K562 (cell line): ENCODE measurements at regions not wholly inside any gene's neighbourhood (a gene's known extent, or its start where the extent isn't known, plus 50 kb on each side); places are given as distances from the start of the nearest gene placed in this dataset.

ENCODE experiments used
- BRCA1 ChIP-seq, 2 experiments: fragments of 450-650 bp in 1 of 2; sonication (generic) in 1 of 2; formaldehyde crosslinking in 1 of 2; IDR thresholded peaks; 2 replicates each; pipeline versions ENCODE4 v1.5.0 to v1.6.1; 2017 to 2020; ENCODE audit warnings: mild to moderate bottlenecking in 1 of 2, missing genetic modification reagents in 1 of 2
- ELF4 ChIP-seq: fragments of 450-650 bp; formaldehyde crosslinking; IDR thresholded peaks from 2 replicates; pipeline ENCODE4 v1.4.0; 2022; ENCODE audit warnings: missing genetic modification characterization
- HDAC3 ChIP-seq: fragments of 450-650 bp; IDR thresholded peaks from 2 replicates; pipeline ENCODE4 v1.6.1; 2018; ENCODE audit warnings: borderline replicate concordance, mild to moderate bottlenecking, moderate library complexity; ENCODE audit not compliant: partially characterized antibody
- HLTF ChIP-seq: fragments of 450-650 bp; IDR thresholded peaks from 2 replicates; pipeline ENCODE4 v1.6.1; 2016
- HNRNPK ChIP-seq: fragments of 200-400 bp; formaldehyde crosslinking; IDR thresholded peaks from one replicate; pipeline ENCODE4 v1.6.1; 2018; ENCODE audit warnings: mild to moderate bottlenecking, low read depth, low read length; ENCODE audit not compliant: poor library complexity, severe bottlenecking
- MED1 ChIP-seq: sonication (generic); formaldehyde crosslinking; IDR thresholded peaks from 2 replicates; pipeline ENCODE4 v1.8.1; 2023; ENCODE audit warnings: missing genetic modification reagents, borderline replicate concordance
- MTA2 ChIP-seq: fragments of 450-650 bp; IDR thresholded peaks from 2 replicates; pipeline ENCODE4 v1.6.1; 2016; ENCODE audit warnings: low read depth
- OTX1 ChIP-seq: fragments of 450-650 bp; formaldehyde crosslinking; IDR thresholded peaks from 2 replicates; pipeline ENCODE4 v1.4.0; 2022; ENCODE audit warnings: mild to moderate bottlenecking
- PTRF ChIP-seq: fragments of 450-650 bp; IDR thresholded peaks from 2 replicates; pipeline ENCODE4 v1.6.1; 2016; ENCODE audit warnings: mild to moderate bottlenecking, missing genetic modification characterization, missing compliant biosample characterization
- RBFOX2 ChIP-seq: fragments of 200-400 bp; formaldehyde crosslinking; IDR thresholded peaks from 2 replicates; pipeline ENCODE4 v1.6.1; 2017; ENCODE audit warnings: low read depth, mild to moderate bottlenecking, low read length, moderate library complexity
- SIN3B ChIP-seq: fragments of 450-650 bp; IDR thresholded peaks from 2 replicates; pipeline ENCODE4 v1.6.1; 2017; ENCODE audit warnings: low read depth, mild to moderate bottlenecking, moderate library complexity
- SMARCB1 ChIP-seq: IDR thresholded peaks from 2 replicates; pipeline ENCODE4 v1.6.1; 2011; ENCODE audit warnings: improper control_type of control experiment, low read depth; ENCODE audit not compliant: insufficient read length
- SMARCE1 ChIP-seq: fragments of 450-650 bp; IDR thresholded peaks from 2 replicates; pipeline ENCODE4 v1.7.1; 2016; ENCODE audit warnings: mild to moderate bottlenecking
- U2AF2 ChIP-seq: fragments of 200-400 bp; formaldehyde crosslinking; optimal IDR thresholded peaks from 2 replicates; pipeline ENCODE3; 2017; ENCODE audit warnings: low read depth, mild to moderate bottlenecking, low read length
- ZNF146 ChIP-seq: IDR thresholded peaks from one replicate; pipeline ENCODE4 v1.6.1; 2018; ENCODE audit warnings: missing compliant biosample characterization; ENCODE audit not compliant: unreplicated experiment
- ZNF282 ChIP-seq: sonication (generic); formaldehyde crosslinking; IDR thresholded peaks from 2 replicates; pipeline ENCODE4 v1.8.1; 2023; ENCODE audit warnings: missing genetic modification reagents
- ZNF589 ChIP-seq: fragments of 200-800 bp; sonication (Bioruptor generic); IDR thresholded peaks from 2 replicates; pipeline ENCODE4 v1.6.1; 2016; ENCODE audit warnings: low read depth, missing genetic modification characterization, missing compliant biosample characterization
- ZNF696 ChIP-seq: fragments of 250-450 bp; sonication (Bioruptor Pico); conservative IDR thresholded peaks from 2 replicates; pipeline ENCODE4 v1.4.0; 2020; ENCODE audit warnings: mild to moderate bottlenecking, moderate library complexity
- TF ChIP-seq, protein P1 (sequence below): fragments of 250-450 bp; sonication (Bioruptor Pico); IDR thresholded peaks from 2 replicates; pipeline ENCODE4 v1.8.0; 2022; ENCODE audit warnings: moderate library complexity, mild to moderate bottlenecking, inconsistent platforms
- TF ChIP-seq, protein P2 (sequence below), 2 experiments: fragments of 250-450 bp in 1 of 2; fragments of 450-650 bp in 1 of 2; sonication (Bioruptor Pico) in 1 of 2; IDR thresholded peaks; 2 replicates each; pipeline versions ENCODE4 v1.6.1 to v1.8.0; 2016 to 2021; ENCODE audit warnings: mild to moderate bottlenecking in 2 of 2, moderate library complexity in 2 of 2, missing compliant biosample characterization in 1 of 2, missing genetic modification characterization in 1 of 2
- TF ChIP-seq, protein P3 (sequence below): fragments of 250-450 bp; sonication (Bioruptor Pico); IDR thresholded peaks from 2 replicates; pipeline ENCODE4 v1.5.0; 2020; ENCODE audit warnings: mild to moderate bottlenecking
- TF ChIP-seq, protein P4 (sequence below): fragments of 200-800 bp; sonication (Bioruptor generic); IDR thresholded peaks from 2 replicates; pipeline ENCODE4 v1.6.1; 2017; ENCODE audit warnings: missing genetic modification characterization, missing compliant biosample characterization

DNA sequence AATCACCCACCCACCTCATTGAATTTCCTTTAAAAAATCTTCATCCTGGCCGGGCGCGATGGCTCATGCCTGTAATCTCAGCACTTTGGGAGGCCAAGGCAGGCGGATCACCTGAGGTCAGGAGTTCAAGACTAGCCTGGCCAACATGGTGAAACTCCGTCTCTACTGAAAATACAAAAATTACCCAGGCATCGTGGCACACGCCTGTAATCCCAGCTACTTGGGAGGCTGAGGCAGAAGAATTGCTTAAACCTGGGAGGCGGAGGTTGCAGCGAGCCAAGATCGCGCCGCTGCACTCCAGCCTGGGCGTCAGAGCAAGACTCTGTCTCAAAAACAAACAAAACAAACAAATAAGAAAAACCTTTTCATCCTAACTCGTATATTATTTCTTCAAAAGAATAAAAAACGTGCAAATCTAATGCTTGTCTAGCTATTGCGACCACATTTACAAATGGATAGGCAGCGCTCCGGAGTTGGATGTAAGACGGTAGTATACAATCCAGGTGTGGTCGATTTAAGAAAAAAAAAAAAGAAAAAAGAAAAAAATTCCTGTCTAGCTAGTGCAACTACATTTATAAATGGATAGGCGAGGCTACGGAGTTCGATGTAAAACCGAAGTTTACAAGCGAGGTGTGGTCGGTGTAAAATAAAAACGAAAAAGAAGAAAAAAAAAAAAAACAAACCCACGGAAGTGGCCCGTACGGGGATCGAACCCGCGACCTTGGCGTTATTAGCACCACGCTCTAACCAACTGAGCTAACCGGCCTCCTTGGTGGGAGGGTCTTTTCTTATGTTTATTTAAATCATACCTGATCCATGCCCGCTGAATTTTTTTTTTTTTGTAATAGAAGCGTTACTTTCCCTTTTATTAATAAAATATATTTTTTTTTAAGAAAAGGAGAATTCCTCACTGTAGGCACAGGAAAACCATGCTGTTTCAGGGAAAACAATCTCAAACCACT, 70.7 kb upstream of the PRSS16 start (continued):
- peak; percentile 24 for TF ChIP-seq HDAC3
- TF ChIP-seq, protein P1, sequence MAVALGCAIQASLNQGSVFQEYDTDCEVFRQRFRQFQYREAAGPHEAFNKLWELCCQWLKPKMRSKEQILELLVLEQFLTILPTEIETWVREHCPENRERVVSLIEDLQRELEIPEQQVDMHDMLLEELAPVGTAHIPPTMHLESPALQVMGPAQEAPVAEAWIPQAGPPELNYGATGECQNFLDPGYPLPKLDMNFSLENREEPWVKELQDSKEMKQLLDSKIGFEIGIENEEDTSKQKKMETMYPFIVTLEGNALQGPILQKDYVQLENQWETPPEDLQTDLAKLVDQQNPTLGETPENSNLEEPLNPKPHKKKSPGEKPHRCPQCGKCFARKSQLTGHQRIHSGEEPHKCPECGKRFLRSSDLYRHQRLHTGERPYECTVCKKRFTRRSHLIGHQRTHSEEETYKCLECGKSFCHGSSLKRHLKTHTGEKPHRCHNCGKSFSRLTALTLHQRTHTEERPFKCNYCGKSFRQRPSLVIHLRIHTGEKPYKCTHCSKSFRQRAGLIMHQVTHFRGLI: no peak
- TF ChIP-seq, protein P2, sequence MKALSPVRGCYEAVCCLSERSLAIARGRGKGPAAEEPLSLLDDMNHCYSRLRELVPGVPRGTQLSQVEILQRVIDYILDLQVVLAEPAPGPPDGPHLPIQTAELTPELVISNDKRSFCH (CRISPR knock-in tag; IDR thresholded peaks at IDR 0.05): no peak
- TF ChIP-seq, protein P2 (tag; IDR thresholded peaks at IDR 0.05): peak; percentile 53; the same call in 1 of the 2 replicates
- TF ChIP-seq, protein P3, sequence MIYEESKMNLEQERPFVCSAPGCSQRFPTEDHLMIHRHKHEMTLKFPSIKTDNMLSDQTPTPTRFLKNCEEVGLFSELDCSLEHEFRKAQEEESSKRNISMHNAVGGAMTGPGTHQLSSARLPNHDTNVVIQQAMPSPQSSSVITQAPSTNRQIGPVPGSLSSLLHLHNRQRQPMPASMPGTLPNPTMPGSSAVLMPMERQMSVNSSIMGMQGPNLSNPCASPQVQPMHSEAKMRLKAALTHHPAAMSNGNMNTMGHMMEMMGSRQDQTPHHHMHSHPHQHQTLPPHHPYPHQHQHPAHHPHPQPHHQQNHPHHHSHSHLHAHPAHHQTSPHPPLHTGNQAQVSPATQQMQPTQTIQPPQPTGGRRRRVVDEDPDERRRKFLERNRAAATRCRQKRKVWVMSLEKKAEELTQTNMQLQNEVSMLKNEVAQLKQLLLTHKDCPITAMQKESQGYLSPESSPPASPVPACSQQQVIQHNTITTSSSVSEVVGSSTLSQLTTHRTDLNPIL (CRISPR knock-in tag): no peak
- no peak for TF ChIP-seq HNRNPK
- no peak for TF ChIP-seq BRCA1 (IDR thresholded peaks at IDR 0.05)
- TF ChIP-seq BRCA1 (CRISPR knock-in tag; IDR thresholded peaks at IDR 0.05): no peak
- no peak; the same call in none of the 2 replicates for TF ChIP-seq MTA2
- no peak for TF ChIP-seq ZNF282 (CRISPR knock-in tag)
- TF ChIP-seq U2AF2: no peak
- TF ChIP-seq MED1 (CRISPR knock-in tag): no peak
- TF ChIP-seq ZNF146 (CRISPR knock-in tag): no peak
- TF ChIP-seq ZNF696 (CRISPR knock-in tag): no peak
- no peak for TF ChIP-seq ELF4 (CRISPR knock-in tag)
- TF ChIP-seq HLTF: peak; percentile 97
- TF ChIP-seq SMARCE1: peak; percentile 47; the same call in 1 of the 2 replicates
- TF ChIP-seq, protein P4, sequence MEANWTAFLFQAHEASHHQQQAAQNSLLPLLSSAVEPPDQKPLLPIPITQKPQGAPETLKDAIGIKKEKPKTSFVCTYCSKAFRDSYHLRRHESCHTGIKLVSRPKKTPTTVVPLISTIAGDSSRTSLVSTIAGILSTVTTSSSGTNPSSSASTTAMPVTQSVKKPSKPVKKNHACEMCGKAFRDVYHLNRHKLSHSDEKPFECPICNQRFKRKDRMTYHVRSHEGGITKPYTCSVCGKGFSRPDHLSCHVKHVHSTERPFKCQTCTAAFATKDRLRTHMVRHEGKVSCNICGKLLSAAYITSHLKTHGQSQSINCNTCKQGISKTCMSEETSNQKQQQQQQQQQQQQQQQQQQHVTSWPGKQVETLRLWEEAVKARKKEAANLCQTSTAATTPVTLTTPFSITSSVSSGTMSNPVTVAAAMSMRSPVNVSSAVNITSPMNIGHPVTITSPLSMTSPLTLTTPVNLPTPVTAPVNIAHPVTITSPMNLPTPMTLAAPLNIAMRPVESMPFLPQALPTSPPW (CRISPR knock-in tag): peak; percentile 18; the same call in 1 of the 2 replicates
- TF ChIP-seq PTRF: no peak
- 0 out of 2 replicates have a peak, but pooled peaks have one; percentile 14 for TF ChIP-seq ZNF589 (CRISPR knock-in tag)
- no peak for TF ChIP-seq SMARCB1
- no peak for TF ChIP-seq SIN3B
- TF ChIP-seq OTX1: no peak
- no peak for TF ChIP-seq RBFOX2
